ENCODE measurements at regions not wholly inside any gene's neighbourhood (a gene's known extent, or its start where the extent isn't known, plus 50 kb on each side); places are given as distances from the start of the nearest gene placed in this dataset.

DNA sequence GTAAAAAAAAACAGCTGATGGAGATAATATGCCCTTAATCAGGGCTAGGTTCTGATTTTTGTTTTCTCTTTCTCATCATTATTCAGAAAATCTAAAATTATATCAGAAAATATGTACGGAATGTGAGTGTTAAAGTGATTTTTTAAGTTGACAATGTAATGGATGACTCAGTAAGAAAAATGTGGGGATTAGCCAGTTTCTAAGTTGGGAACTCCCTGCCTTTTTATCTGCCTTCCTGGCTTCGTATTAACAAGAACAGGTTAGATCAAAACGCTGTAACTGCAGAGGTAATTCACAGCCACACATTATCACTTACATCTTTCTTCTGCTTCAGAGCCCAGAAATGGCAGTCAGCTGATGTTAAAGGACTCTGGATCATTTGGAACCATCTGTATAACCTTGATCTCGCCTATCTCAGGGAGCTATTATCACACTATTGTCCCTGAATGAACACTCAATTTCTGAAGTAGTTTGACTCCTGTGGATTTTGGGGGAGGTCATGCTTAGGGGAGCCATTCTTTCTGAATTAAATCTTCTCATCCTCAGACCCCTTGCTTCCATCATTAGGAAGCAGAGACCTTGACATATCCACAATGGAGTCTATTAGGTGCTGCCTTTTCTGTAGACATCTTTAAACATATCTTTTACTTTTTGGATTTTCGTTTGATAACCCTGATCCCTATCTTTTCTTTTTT lies 135.7 kb upstream of the SLC16A7 start:
- Histone ChIP-seq H4K20me1 (ENCODE audit: control insufficient read depth, insufficient read depth) (no peaks in the 10 kb centered on the region), H3K4me3 (no peak overlapping the region), H3K4me2 (ENCODE audit: control insufficient read depth, insufficient read depth) (no peak overlapping the region), H2AFZ (ENCODE audit: control insufficient read depth, low read depth, low read length) (no peak overlapping the region), H3K9ac (ENCODE audit: control insufficient read depth, insufficient read depth, low read length) (no peak overlapping the region), H3K36me3 (ENCODE audit: control insufficient read depth in 2 of 2, insufficient read depth in 2 of 2, low read length in 1 of 2) (no peaks in the 10 kb centered on the region), H3K27ac (ENCODE audit: control insufficient read depth, insufficient read depth) (no peak overlapping the region), H3K79me2 (ENCODE audit: control insufficient read depth, insufficient read depth, low read length) (no peaks in the 10 kb centered on the region), H3K9me3 (replicated peaks; ENCODE audit: control insufficient read depth, insufficient read depth, low read length) (no peaks in the 10 kb centered on the region), H3K27me3 (replicated peaks in 1 of 2; ENCODE audit: control insufficient read depth in 2 of 2, insufficient read depth in 2 of 2, low read length in 1 of 2) (no peaks in the 10 kb centered on the region), H3K4me1 (ENCODE audit: control insufficient read depth, insufficient read depth, low read length) (no peaks in the 10 kb centered on the region)
- ChIA-PET CTCF (no interaction called here), POLR2A (no interaction called here), SMC1A (ENCODE audit: uncharacterized antibody, unreplicated experiment) (no interaction called here), RAD21 (ENCODE audit: unreplicated experiment) (no interaction called here)
- DNase-seq (ENCODE audit: low read depth, low spot score) (no peak), FAIRE-seq (no peak), ATAC-seq (no peak)
- intact Hi-C loops (cut with micrococcal nuclease; ENCODE audit: unreplicated experiment) (no loop called here), in situ Hi-C loops (cut with MboI) (no loop called here)
- TF ChIP-seq MYB (IDR thresholded peaks at IDR 0.05; ENCODE audit: borderline replicate concordance, low read depth, low read length) (no peak), JUND (IDR thresholded peaks at IDR 0.05; ENCODE audit: low read depth, low read length) (no peak), BHLHE40 (IDR thresholded peaks at IDR 0.05; ENCODE audit: borderline replicate concordance in 1 of 2, low read depth in 2 of 2, low read length in 1 of 2) (no peak), EP300 (IDR thresholded peaks at IDR 0.05; ENCODE audit: borderline replicate concordance in 1 of 2, control insufficient read depth in 1 of 2, low read depth in 2 of 2, low read length in 2 of 2) (no peak), TCF12 (IDR thresholded peaks at IDR 0.05; ENCODE audit: low read depth, low read length) (no peak), TCF3 (IDR thresholded peaks at IDR 0.05; ENCODE audit: borderline replicate concordance, insufficient read depth, low read depth, low read length) (no peak), FOS (IDR thresholded peaks at IDR 0.05; ENCODE audit: borderline replicate concordance, extremely low read depth, insufficient read length) (no peak), NR2C1 (IDR thresholded peaks at IDR 0.05) (no peak), FOXM1 (IDR thresholded peaks at IDR 0.05; ENCODE audit: low read depth, low read length) (no peak), BMI1 (IDR thresholded peaks at IDR 0.05; ENCODE audit: borderline replicate concordance) (no peak), IRF4 (IDR thresholded peaks at IDR 0.05; ENCODE audit: low read depth, low read length) (no peak), PAX5 (IDR thresholded peaks at IDR 0.05; ENCODE audit: borderline replicate concordance, low read depth, low read length) (no peak), ZSCAN29 (IDR thresholded peaks at IDR 0.05) (no peak)
- TF ChIP-seq, protein P1, sequence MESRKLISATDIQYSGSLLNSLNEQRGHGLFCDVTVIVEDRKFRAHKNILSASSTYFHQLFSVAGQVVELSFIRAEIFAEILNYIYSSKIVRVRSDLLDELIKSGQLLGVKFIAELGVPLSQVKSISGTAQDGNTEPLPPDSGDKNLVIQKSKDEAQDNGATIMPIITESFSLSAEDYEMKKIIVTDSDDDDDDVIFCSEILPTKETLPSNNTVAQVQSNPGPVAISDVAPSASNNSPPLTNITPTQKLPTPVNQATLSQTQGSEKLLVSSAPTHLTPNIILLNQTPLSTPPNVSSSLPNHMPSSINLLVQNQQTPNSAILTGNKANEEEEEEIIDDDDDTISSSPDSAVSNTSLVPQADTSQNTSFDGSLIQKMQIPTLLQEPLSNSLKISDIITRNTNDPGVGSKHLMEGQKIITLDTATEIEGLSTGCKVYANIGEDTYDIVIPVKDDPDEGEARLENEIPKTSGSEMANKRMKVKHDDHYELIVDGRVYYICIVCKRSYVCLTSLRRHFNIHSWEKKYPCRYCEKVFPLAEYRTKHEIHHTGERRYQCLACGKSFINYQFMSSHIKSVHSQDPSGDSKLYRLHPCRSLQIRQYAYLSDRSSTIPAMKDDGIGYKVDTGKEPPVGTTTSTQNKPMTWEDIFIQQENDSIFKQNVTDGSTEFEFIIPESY (IDR thresholded peaks at IDR 0.05), result no peak
- TF ChIP-seq, protein P2, sequence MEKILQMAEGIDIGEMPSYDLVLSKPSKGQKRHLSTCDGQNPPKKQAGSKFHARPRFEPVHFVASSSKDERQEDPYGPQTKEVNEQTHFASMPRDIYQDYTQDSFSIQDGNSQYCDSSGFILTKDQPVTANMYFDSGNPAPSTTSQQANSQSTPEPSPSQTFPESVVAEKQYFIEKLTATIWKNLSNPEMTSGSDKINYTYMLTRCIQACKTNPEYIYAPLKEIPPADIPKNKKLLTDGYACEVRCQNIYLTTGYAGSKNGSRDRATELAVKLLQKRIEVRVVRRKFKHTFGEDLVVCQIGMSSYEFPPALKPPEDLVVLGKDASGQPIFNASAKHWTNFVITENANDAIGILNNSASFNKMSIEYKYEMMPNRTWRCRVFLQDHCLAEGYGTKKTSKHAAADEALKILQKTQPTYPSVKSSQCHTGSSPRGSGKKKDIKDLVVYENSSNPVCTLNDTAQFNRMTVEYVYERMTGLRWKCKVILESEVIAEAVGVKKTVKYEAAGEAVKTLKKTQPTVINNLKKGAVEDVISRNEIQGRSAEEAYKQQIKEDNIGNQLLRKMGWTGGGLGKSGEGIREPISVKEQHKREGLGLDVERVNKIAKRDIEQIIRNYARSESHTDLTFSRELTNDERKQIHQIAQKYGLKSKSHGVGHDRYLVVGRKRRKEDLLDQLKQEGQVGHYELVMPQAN (conservative IDR thresholded peaks at IDR 0.05), result no peak
- BruUV-seq (replicated peaks), result no TSS peak
- 2% methylated on average over 5 of the region's 5 CpGs for WGBS (ENCODE audit: insufficient coverage, insufficient replicate concordance, low lambda C conversion rate, missing lambda C conversion rate)

Data from GM12878 (cell line).